ENCODE measurements at regions not wholly inside any gene's neighbourhood (a gene's known extent, or its start where the extent isn't known, plus 50 kb on each side); places are given as distances from the start of the nearest gene placed in this dataset.

DNA sequence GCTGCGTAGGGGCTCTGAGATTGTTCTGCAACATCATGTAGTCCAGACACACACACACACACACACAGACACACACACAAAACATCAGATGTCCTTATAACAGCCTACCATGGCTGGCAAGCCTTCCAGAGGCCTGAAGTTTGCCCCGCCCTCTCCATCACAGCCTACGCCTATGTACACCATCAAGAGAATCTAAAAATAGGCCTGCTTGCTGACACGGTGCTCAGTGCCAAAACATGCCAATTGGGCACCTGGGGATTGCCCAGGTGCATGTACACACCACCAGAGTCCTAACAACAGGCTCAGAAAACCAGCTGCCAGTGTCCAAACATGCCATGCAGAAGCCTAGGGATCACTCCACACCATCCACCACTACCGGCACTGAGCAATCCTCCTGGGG is 391.7 kb upstream of the SPTLC3 start:
- TF ChIP-seq, protein P1, sequence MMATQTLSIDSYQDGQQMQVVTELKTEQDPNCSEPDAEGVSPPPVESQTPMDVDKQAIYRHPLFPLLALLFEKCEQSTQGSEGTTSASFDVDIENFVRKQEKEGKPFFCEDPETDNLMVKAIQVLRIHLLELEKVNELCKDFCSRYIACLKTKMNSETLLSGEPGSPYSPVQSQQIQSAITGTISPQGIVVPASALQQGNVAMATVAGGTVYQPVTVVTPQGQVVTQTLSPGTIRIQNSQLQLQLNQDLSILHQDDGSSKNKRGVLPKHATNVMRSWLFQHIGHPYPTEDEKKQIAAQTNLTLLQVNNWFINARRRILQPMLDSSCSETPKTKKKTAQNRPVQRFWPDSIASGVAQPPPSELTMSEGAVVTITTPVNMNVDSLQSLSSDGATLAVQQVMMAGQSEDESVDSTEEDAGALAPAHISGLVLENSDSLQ (IDR thresholded peaks at IDR 0.05), result no peak
- TF ChIP-seq SIRT6 (IDR thresholded peaks at IDR 0.05; ENCODE audit: low read depth, low read length) (no peak), SRSF1 (IDR thresholded peaks at IDR 0.05; ENCODE audit: low read depth, low read length) (no peak), TAL1 (IDR thresholded peaks at IDR 0.05) (no peak), JUND (IDR thresholded peaks at IDR 0.05; ENCODE audit: borderline replicate concordance, low read depth, low read length) (no peak), JUND (tag; IDR thresholded peaks at IDR 0.05; ENCODE audit: borderline replicate concordance, low read depth, low read length) (no peak)
